Omental fat pad (tissue), 3 donors: ENCODE measurements at regions not wholly inside any gene's neighbourhood (a gene's known extent, or its start where the extent isn't known, plus 50 kb on each side); places are given as distances from the start of the nearest gene placed in this dataset.

Experiments
- ATAC-seq: fragments of 150-250 bp; one replicate; pipeline ENCODE4 v1.9.1; 2016; ENCODE audit warnings: mild to moderate bottlenecking, moderate library complexity; ENCODE audit not compliant: low FRiP score
- DNase-seq: peaks from one replicate; pipeline ENCODE4 v3.0.0-alpha.2; 2019; ENCODE audit warnings: low spot score
- CTCF ChIP-seq, 3 donors: fragments of 450-650 bp; IDR thresholded peaks; one replicate each; pipeline ENCODE4 v1.5.1; 2016 to 2017; ENCODE audit warnings: antibody characterized with exemption in 3 of 3, mild to moderate bottlenecking in 3 of 3, moderate library complexity in 2 of 3

GRCh38 chr4:147299205-147299604 lies 181.7 kb upstream of the EDNRA start:
- no peak for ATAC-seq
- no peak for DNase-seq
- no peak for TF ChIP-seq CTCF (IDR thresholded peaks at IDR 0.05)

- TF ChIP-seq CTCF (IDR thresholded peaks at IDR 0.05), result no peak
- ATAC-seq (no peak), DNase-seq (no peak)
Measured at GRCh38 chr4:147303174-147303872, 177.6 kb upstream of the EDNRA start.

- ATAC-seq, result no peak
- no peak for TF ChIP-seq CTCF (IDR thresholded peaks at IDR 0.05)
- DNase-seq, result no peak
Measured at GRCh38 chr4:147303873-147304229, 177.0 kb upstream of the EDNRA start.

GRCh38 chr4:147307896-147308674 lies 172.8 kb upstream of the EDNRA start:
- no peak for TF ChIP-seq CTCF (IDR thresholded peaks at IDR 0.05)
- DNase-seq (no peak), ATAC-seq (no peak)

- TF ChIP-seq CTCF (IDR thresholded peaks at IDR 0.05), result no peak
- no peak for ATAC-seq
- no peak for DNase-seq
Measured at GRCh38 chr4:147309434-147309833, 171.5 kb upstream of the EDNRA start.

- ATAC-seq, result no peak
- no peak for TF ChIP-seq CTCF (IDR thresholded peaks at IDR 0.05)
- no peak for DNase-seq
Measured at GRCh38 chr4:147310312-147310711, 170.6 kb upstream of the EDNRA start.

GRCh38 chr4:147311956-147312355 lies 168.9 kb upstream of the EDNRA start:
- ATAC-seq, result no peak
- TF ChIP-seq CTCF (IDR thresholded peaks at IDR 0.05), result no peak
- no peak for DNase-seq
